Trophoblast cell (in vitro differentiated cells and primary cell): ENCODE measurements at regions not wholly inside any gene's neighbourhood (a gene's known extent, or its start where the extent isn't known, plus 50 kb on each side); places are given as distances from the start of the nearest gene placed in this dataset.

Experiments used
- DNase-seq, 2 donors: peaks; one replicate each; pipeline ENCODE4 v3.0.0-alpha.2; 2016
- H2AFZ ChIP-seq: 2 replicates; pipeline ENCODE4 v1.6.1; 2013; ENCODE audit warnings: low read length, moderate library complexity, mild to moderate bottlenecking; ENCODE audit not compliant: insufficient read depth, poor library complexity
- H2AK5ac ChIP-seq: 2 replicates; pipeline ENCODE4 v1.6.1; 2013; ENCODE audit warnings: mild to moderate bottlenecking, low read length
- H2BK120ac ChIP-seq: 2 replicates; pipeline ENCODE4 v1.6.1; 2013; ENCODE audit warnings: low read length, mild to moderate bottlenecking, moderate library complexity; ENCODE audit not compliant: insufficient read depth, poor library complexity
- H2BK12ac ChIP-seq: 2 replicates; pipeline ENCODE4 v1.6.1; 2013; ENCODE audit warnings: mild to moderate bottlenecking, low read length, moderate library complexity
- H2BK5ac ChIP-seq: 2 replicates; pipeline ENCODE4 v1.6.1; 2013; ENCODE audit warnings: low read length, low read depth, moderate library complexity, mild to moderate bottlenecking; ENCODE audit not compliant: poor library complexity
- H3K14ac ChIP-seq: 2 replicates; pipeline ENCODE4 v1.6.1; 2013; ENCODE audit warnings: mild to moderate bottlenecking, low read length
- H3K18ac ChIP-seq: 2 replicates; pipeline ENCODE4 v1.6.1; 2013; ENCODE audit warnings: mild to moderate bottlenecking, low read length
- H3K23ac ChIP-seq: 2 replicates; pipeline ENCODE4 v1.6.1; 2013; ENCODE audit warnings: low read length
- H3K27ac ChIP-seq: 2 replicates; pipeline ENCODE4 v1.5.1; 2013; ENCODE audit warnings: low read depth, mild to moderate bottlenecking, inconsistent platforms, low read length, moderate library complexity
- H3K27me3 ChIP-seq: 2 replicates; pipeline ENCODE4 v1.6.1; 2013; ENCODE audit warnings: inconsistent platforms, mild to moderate bottlenecking, low read length, moderate library complexity; ENCODE audit not compliant: insufficient read depth
- H3K36me3 ChIP-seq, 2 experiments: 1 replicate in 1 of 2; 2 replicates in 1 of 2; pipeline ENCODE4 v1.6.1; 2013; ENCODE audit warnings: low read length in 2 of 2, mild to moderate bottlenecking in 2 of 2, moderate library complexity in 1 of 2; ENCODE audit not compliant: insufficient read depth in 2 of 2, control insufficient read depth in 1 of 2
- H3K4ac ChIP-seq: 2 replicates; pipeline ENCODE4 v1.6.1; 2013; ENCODE audit warnings: low read depth, mild to moderate bottlenecking, low read length, moderate library complexity
- H3K4me1 ChIP-seq, 2 experiments: 1 replicate in 1 of 2; 2 replicates in 1 of 2; pipeline ENCODE4 v1.6.1; 2013; ENCODE audit warnings: low read length in 2 of 2, mild to moderate bottlenecking in 2 of 2, moderate library complexity in 1 of 2; ENCODE audit not compliant: insufficient read depth in 2 of 2, control insufficient read depth in 1 of 2
- H3K4me2 ChIP-seq: 2 replicates; pipeline ENCODE4 v1.6.1; 2013; ENCODE audit warnings: inconsistent platforms, mild to moderate bottlenecking, low read length, moderate library complexity
- H3K4me3 ChIP-seq: 2 replicates; pipeline ENCODE4 v1.5.1; 2013; ENCODE audit warnings: mild to moderate bottlenecking, low read depth, low read length, inconsistent platforms
- H3K79me1 ChIP-seq: one replicate; pipeline ENCODE4 v1.6.1; 2013; ENCODE audit warnings: low read length
- H3K79me2 ChIP-seq: 2 replicates; pipeline ENCODE4 v1.6.1; 2013; ENCODE audit warnings: low read length, mild to moderate bottlenecking; ENCODE audit not compliant: control insufficient read depth, insufficient read depth, poor library complexity
- H3K9ac ChIP-seq: 2 replicates; pipeline ENCODE4 v1.6.1; 2013; ENCODE audit warnings: mild to moderate bottlenecking, low read length
- H3K9me3 ChIP-seq: 2 replicates; pipeline ENCODE4 v1.6.1; 2013; ENCODE audit warnings: low read depth, mild to moderate bottlenecking, control low read depth, inconsistent platforms, low read length; ENCODE audit not compliant: insufficient read depth
- H4K12ac ChIP-seq: 2 replicates; pipeline ENCODE4 v1.6.1; 2013; ENCODE audit warnings: low read depth, mild to moderate bottlenecking, low read length, moderate library complexity
- H4K8ac ChIP-seq: 2 replicates; pipeline ENCODE4 v1.6.1; 2013; ENCODE audit warnings: low read depth, mild to moderate bottlenecking, low read length, moderate library complexity
- H4K91ac ChIP-seq: one replicate; pipeline ENCODE4 v1.6.1; 2013; ENCODE audit warnings: low read depth, mild to moderate bottlenecking, low read length, moderate library complexity
- WGBS: extraction: QIAGEN DNeasy Blood & Tissue Kit; methylation state at CpG from one replicate; pipeline ENCODE4 v1.1.7; 2013; ENCODE audit warnings: missing lambda C conversion rate; ENCODE audit not compliant: insufficient read length, insufficient coverage; ENCODE audit errors: extremely low coverage; 5-methylcytosine and 5-hydroxymethylcytosine counted together

DNA sequence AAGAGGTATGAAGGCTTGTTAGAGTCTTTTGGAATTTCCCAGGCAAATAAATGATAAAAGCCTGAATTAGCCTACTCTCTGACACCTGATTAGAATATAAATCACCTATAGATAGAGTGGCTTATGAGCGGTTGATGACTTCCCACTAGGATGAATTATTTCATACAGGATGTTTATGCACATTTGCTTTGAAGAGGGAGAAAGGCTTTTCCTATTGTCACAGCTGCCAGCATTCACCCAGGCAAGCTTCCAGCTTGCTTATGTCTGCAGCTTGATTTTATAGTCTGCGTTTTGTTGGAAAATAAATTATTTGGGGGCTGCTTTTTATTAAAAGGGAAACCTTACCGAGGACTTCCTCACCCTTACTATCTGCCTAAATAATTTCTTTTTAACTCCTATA, 51.3 kb upstream of the EIF2S2 start:
- Histone ChIP-seq H4K8ac (no peak overlapping the region), H2BK12ac (no peak overlapping the region), H2BK5ac (no peak overlapping the region), H3K36me3 (no peaks in the 10 kb centered on the region), H3K18ac (no peak overlapping the region), H2AFZ (no peak overlapping the region), H3K4me2 (no peak overlapping the region), H3K23ac (no peak overlapping the region), H4K91ac (no peak overlapping the region), H3K4me3 (no peak overlapping the region), H3K4ac (no peak overlapping the region), H3K79me1 (no peaks in the 10 kb centered on the region), H3K27ac (no peak overlapping the region), H3K9ac (no peak overlapping the region), H2BK120ac (no peak overlapping the region), H4K12ac (no peak overlapping the region), H3K4me1 (no peaks in the 10 kb centered on the region), H2AK5ac (no peak overlapping the region), H3K27me3 (no peaks in the 10 kb centered on the region), H3K14ac (no peak overlapping the region), H3K79me2 (no peaks in the 10 kb centered on the region), H3K9me3 (no peaks in the 10 kb centered on the region)
- no peak for DNase-seq
- no CpG with 5 or more reads among the region's 3 CpGs for WGBS

DNA sequence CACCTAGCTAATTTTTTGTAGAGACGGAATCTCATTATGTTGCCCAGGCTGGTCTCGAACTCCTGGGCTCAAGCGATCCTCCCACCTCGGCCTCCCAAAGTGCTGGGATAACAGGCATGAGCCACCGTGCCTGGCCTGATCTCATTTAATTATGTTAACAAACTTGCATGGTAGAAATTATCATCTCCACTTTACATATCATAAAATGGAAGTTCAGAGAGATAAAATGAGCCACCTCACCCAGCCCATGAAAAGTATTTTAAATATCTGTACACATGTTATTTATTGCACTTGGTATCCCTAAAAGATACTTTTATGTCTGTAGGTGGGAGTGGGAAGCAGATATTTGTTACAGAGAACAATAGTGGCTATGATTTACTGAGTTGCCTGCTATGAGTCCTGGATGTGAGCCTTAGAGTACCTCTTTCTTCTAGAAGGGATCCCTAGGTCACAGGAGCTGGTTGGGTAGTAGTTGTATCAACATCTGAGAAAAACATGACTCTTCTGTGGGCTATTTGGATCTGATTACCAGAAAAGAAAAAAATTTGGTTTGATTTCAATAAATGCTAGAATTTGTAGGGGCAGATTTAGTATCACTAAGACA, 52.4 kb upstream of the EIF2S2 start:
- Histone ChIP-seq H3K14ac (no peak overlapping the region), H4K12ac (no peak overlapping the region), H3K9me3 (no peaks in the 10 kb centered on the region), H3K4ac (no peak overlapping the region), H3K27me3 (no peaks in the 10 kb centered on the region), H2BK12ac (no peak overlapping the region), H3K9ac (no peak overlapping the region), H3K4me3 (no peak overlapping the region), H3K23ac (no peak overlapping the region), H3K27ac (no peak overlapping the region), H2BK5ac (no peak overlapping the region), H2BK120ac (no peak overlapping the region), H2AFZ (no peak overlapping the region), H3K79me2 (no peaks in the 10 kb centered on the region), H3K4me2 (no peak overlapping the region), H4K91ac (no peak overlapping the region), H3K18ac (no peak overlapping the region), H2AK5ac (no peak overlapping the region), H3K4me1 (no peaks in the 10 kb centered on the region), H4K8ac (no peak overlapping the region), H3K79me1 (no peaks in the 10 kb centered on the region), H3K36me3 (no peaks in the 10 kb centered on the region)
- WGBS: no CpG with 5 or more reads among the region's 5 CpGs
- DNase-seq: no peak

DNA sequence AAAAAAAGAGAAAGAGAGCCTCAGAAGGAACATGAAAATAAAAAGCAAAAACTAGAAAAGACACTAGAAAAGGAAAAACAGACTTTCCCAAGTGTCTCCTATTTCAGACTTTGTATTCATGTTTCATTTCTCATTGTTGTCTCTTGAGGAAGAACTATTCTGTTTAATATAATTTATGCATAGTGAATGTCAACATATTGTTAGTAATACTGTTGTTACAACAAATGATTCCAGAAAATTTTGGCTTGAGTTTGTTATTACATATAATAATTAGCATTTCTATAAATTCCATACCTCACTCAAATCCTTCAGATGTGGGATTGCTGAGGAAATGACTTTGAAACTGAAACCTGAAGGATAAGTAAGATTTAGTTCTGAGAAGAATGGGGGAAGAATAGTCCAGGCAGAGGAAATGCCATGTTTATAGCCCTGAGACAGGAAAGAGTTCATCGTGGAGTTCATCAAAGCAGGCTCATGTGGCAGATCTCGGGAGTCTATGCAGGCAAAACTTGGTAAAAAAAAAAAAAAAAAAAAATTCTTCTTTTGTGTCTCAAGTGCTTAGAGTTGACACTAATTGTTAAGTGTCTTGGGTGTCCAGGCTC, 53.1 kb upstream of the EIF2S2 start:
- Histone ChIP-seq H3K9me3 (no peaks in the 10 kb centered on the region), H2BK120ac (no peak overlapping the region), H3K79me1 (no peaks in the 10 kb centered on the region)

DNA sequence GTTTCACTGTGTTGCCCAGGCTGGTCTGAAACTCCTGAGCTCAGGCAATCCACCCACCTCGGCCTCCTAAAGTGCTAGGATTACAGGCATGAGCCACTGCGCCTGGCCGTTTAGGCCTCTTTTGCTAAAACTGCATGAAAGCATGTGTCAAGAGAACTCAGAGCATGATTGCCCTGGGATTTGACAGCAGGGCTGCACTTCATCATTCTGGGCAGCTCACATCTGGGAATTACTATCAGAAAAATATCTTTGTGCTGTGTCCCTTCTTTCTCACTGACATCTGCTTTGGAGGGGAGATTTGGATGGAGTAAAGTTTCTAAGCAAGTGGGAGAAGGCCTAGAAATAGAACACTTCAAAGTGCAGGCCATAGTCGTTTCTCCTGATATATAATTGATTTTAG, 59.6 kb upstream of the EIF2S2 start:
- no peaks in the 10 kb centered on the region for H3K9me3 ChIP-seq
- no peak overlapping the region for H2AFZ ChIP-seq
- H3K4me1 ChIP-seq: no peaks in the 10 kb centered on the region
- no peak overlapping the region for H3K18ac ChIP-seq
- H3K4me2 ChIP-seq: no peak overlapping the region
- H4K91ac ChIP-seq: no peak overlapping the region
- no peaks in the 10 kb centered on the region for H3K36me3 ChIP-seq
- H4K12ac ChIP-seq: no peak overlapping the region
- H4K8ac ChIP-seq: no peak overlapping the region
- no peaks in the 10 kb centered on the region for H3K27me3 ChIP-seq
- no peak overlapping the region for H2BK5ac ChIP-seq
- no CpG with 5 or more reads among the region's 4 CpGs for WGBS
- no peak overlapping the region for H3K4me3 ChIP-seq
- H2AK5ac ChIP-seq: no peak overlapping the region
- no peaks in the 10 kb centered on the region for H3K79me2 ChIP-seq
- H3K27ac ChIP-seq: no peak overlapping the region
- no peak overlapping the region for H2BK120ac ChIP-seq
- H2BK12ac ChIP-seq: no peak overlapping the region
- no peak overlapping the region for H3K23ac ChIP-seq
- DNase-seq: no peak
- H3K79me1 ChIP-seq: no peaks in the 10 kb centered on the region
- H3K9ac ChIP-seq: no peak overlapping the region
- no peak overlapping the region for H3K4ac ChIP-seq
- no peak overlapping the region for H3K14ac ChIP-seq

More for the DNA sequence above, 53.1 kb upstream of the EIF2S2 start:
- Histone ChIP-seq H2BK5ac (no peak overlapping the region), H2BK12ac (no peak overlapping the region), H3K4me1 (no peaks in the 10 kb centered on the region), H3K27me3 (no peaks in the 10 kb centered on the region), H3K4ac (no peak overlapping the region), H3K23ac (no peak overlapping the region), H3K14ac (no peak overlapping the region), H3K9ac (no peak overlapping the region), H4K91ac (no peak overlapping the region), H3K27ac (no peak overlapping the region), H4K12ac (no peak overlapping the region), H3K4me2 (no peak overlapping the region), H3K4me3 (no peak overlapping the region), H4K8ac (no peak overlapping the region), H3K36me3 (no peaks in the 10 kb centered on the region), H3K18ac (no peak overlapping the region), H2AK5ac (no peak overlapping the region), H2AFZ (no peak overlapping the region), H3K79me2 (no peaks in the 10 kb centered on the region)
- no peak for DNase-seq
- WGBS: no CpG with 5 or more reads among the region's 2 CpGs
